ENCODE measurements at regions not wholly inside any gene's neighbourhood (a gene's known extent, or its start where the extent isn't known, plus 50 kb on each side); places are given as distances from the start of the nearest gene placed in this dataset.
"Not testable (repeated sequence)": the region's sequence is repeated elsewhere in the genome, so short reads cannot be mapped to it uniquely, and the experiment has no call there.

DNA sequence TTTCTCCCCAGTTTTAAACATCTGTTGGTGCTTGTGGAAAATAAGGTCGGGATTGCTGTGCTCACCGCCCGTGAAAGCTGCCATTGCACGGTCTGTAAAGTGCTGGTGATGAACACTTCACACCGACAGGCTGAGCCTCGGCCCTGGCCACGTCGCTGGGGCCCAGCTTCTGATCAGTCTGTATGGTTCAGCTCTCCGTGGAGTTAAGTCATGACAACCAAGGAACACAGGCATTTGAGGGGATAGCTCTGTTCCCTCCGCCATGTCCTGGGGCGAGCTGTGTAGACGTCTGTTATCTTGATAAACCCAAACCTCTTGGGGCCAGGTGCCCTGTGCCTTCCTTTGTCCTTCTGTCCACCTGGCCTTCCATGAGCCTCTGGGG is 110.6 kb downstream of the METRNL start:
- DNase-seq, result no peak
- no peaks in the 10 kb centered on the region for H3K36me3 ChIP-seq (ENCODE audit: insufficient read depth in 1 of 2, low read depth in 1 of 2)
- no peak for ATAC-seq
- no peak overlapping the region for H3K4me3 ChIP-seq
- intact Hi-C loops (cut with DNase I), result no loop called here
- H3K27me3 ChIP-seq (ENCODE audit: insufficient read depth in 3 of 3, low read length in 2 of 3), result peaks cover 0 to 22% (median 2%) of the 10 kb centered on the region in 3 donors
- no peaks in the 10 kb centered on the region for H3K4me1 ChIP-seq
- H3K9me3 ChIP-seq, result no peaks in the 10 kb centered on the region
- TF ChIP-seq CTCF (IDR thresholded peaks at IDR 0.05), result no peak
- no peak overlapping the region for H3K27ac ChIP-seq
- 49 to 61% (median 49%) methylated on average over 12 of the region's 12 CpGs for WGBS, 3 donors

GRCh38 chr17:83190601-83191387 is 111.4 kb downstream of the METRNL start:
- Histone ChIP-seq H3K27me3 (ENCODE audit: insufficient read depth in 3 of 3, low read length in 2 of 3) (peaks cover 0 to 18% (median 2%) of the 10 kb centered on the region in 3 donors), H3K9me3 (no peaks in the 10 kb centered on the region), H3K4me1 (peaks cover 5% of the 10 kb centered on the region), H3K27ac (no peak overlapping the region), H3K36me3 (ENCODE audit: insufficient read depth in 1 of 2, low read depth in 1 of 2) (no peaks in the 10 kb centered on the region), H3K4me3 (no peak overlapping the region)
- 78 to 86% (median 82%) methylated on average over 21 of the region's 21 CpGs for WGBS, 3 donors
- ATAC-seq, result no peak
- no peak for TF ChIP-seq CTCF (IDR thresholded peaks at IDR 0.05)
- intact Hi-C loops (cut with DNase I), result no loop called here
- DNase-seq, result peak; percentile 9 to 39

GRCh38 chr17:83191388-83192160 is 112.2 kb downstream of the METRNL start:
- Histone ChIP-seq H3K9me3 (no peaks in the 10 kb centered on the region), H3K27me3 (ENCODE audit: insufficient read depth in 3 of 3, low read length in 2 of 3) (peaks cover 0 to 18% (median 2%) of the 10 kb centered on the region in 3 donors), H3K4me3 (no peak overlapping the region), H3K36me3 (ENCODE audit: insufficient read depth in 1 of 2, low read depth in 1 of 2) (no peaks in the 10 kb centered on the region), H3K27ac (no peak overlapping the region), H3K4me1 (peaks cover 9% of the 10 kb centered on the region)
- no peak for TF ChIP-seq CTCF (IDR thresholded peaks at IDR 0.05)
- intact Hi-C loops (cut with DNase I), result no loop called here
- 69 to 85% (median 70%) methylated on average over 11 of the region's 11 CpGs for WGBS, 3 donors
- ATAC-seq (no peak), DNase-seq (peak; percentile 11 to 51)

GRCh38 chr17:83192161-83192788 is 112.9 kb downstream of the METRNL start:
- DNase-seq, result peak; percentile 61 to 72
- no peak for TF ChIP-seq CTCF (IDR thresholded peaks at IDR 0.05)
- ATAC-seq, result peak in 3 of 4 donors; percentile 12 to 55 (median 29)
- H3K27ac ChIP-seq, result no peak overlapping the region
- H3K27me3 ChIP-seq (ENCODE audit: insufficient read depth in 3 of 3, low read length in 2 of 3), result peaks cover 0 to 18% (median 2%) of the 10 kb centered on the region in 3 donors
- H3K9me3 ChIP-seq, result no peaks in the 10 kb centered on the region
- H3K4me1 ChIP-seq, result peaks cover 9% of the 10 kb centered on the region
- H3K4me3 ChIP-seq, result no peak overlapping the region
- no peaks in the 10 kb centered on the region for H3K36me3 ChIP-seq (ENCODE audit: insufficient read depth in 1 of 2, low read depth in 1 of 2)
- intact Hi-C loops (cut with DNase I), result no loop called here
- 48 to 60% (median 51%) methylated on average over 13 of the region's 13 CpGs for WGBS, 3 donors

DNA sequence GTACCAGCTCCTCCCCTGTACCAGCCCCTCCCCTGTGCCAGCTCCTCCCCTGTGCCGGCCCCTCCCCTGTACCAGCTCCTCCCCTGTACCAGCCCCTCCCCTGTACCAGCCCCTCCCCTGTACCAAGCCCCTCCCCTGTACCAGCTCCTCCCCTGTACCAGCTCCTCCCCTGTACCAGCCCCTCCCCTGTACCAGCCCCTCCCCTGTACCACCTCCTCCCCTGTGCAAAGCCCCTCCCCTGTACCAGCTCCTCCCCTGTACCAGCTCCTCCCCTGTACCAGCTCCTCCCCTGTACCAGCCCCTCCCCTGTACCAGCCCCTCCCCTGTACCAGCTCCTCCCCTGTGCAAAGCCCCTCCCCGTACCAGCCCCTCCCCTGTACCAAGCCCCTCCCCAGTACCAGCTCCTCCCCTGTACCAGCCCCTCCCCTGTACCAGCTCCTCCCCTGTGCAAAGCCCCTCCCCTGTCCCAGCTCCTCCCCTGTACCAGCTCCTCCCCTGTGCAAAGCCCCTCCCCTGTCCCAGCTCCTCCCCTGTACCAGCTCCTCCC is 113.5 kb downstream of the METRNL start:
- H3K27me3 ChIP-seq (ENCODE audit: insufficient read depth in 3 of 3, low read length in 2 of 3), result peaks cover 0 to 18% (median 2%) of the 10 kb centered on the region in 3 donors
- H3K27ac ChIP-seq; H3K36me3 ChIP-seq (ENCODE audit: insufficient read depth in 1 of 2, low read depth in 1 of 2); ATAC-seq; H3K9me3 ChIP-seq; intact Hi-C loops (cut with DNase I); H3K4me3 ChIP-seq; H3K4me1 ChIP-seq: not testable (repeated sequence)
- 23 to 67% (median 50%) methylated on average over 1 to 2 of the region's 2 CpGs for WGBS, 3 donors
- peak; percentile 21 to 65 for DNase-seq

Data from psoas muscle (tissue), 7 donors.